ENCODE measurements at regions not wholly inside any gene's neighbourhood (a gene's known extent, or its start where the extent isn't known, plus 50 kb on each side); places are given as distances from the start of the nearest gene placed in this dataset.
A peak's percentile ranks its signal among the peaks of the same experiment; 100 is the strongest.

DNA sequence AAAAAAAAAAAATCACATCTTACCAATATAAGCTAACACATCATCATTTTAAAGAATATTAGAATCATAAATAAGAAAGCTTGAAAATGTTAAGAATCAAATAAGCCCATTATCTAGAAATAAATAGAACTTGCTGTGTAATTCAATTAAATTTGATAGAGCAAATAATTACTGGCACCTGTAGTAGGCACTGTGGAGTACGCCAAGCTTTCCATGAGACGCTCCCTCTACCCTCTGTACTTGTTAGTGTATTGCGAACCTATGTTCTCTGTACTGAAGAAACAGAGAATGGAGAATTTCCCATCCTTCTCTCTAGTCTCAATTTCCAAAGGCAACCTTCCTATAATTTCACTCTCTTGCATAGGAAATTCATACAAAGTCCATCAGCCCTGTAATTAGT is 61.7 kb upstream of the HAND2 start:
- no peak overlapping the region for H3K4me3 Mint-ChIP-seq
- H3K4me1 Mint-ChIP-seq: no peaks in the 10 kb centered on the region
- Histone ChIP-seq H3F3A (ENCODE audit: low read depth) (no peaks in the 10 kb centered on the region), H3K79me2 (ENCODE audit: low read depth) (no peaks in the 10 kb centered on the region), H2AFZ (replicated peaks) (no peak overlapping the region), H3K4me2 (no peak overlapping the region), H3K4me1 (no peaks in the 10 kb centered on the region), H3K4me3 (no peak overlapping the region), H4K20me1 (ENCODE audit: low read depth) (no peaks in the 10 kb centered on the region), H3K9me3 (ENCODE audit: low read depth) (no peaks in the 10 kb centered on the region), H3K27ac (no peak overlapping the region), H3K36me3 (no peaks in the 10 kb centered on the region), H3K9ac (no peak overlapping the region), H3K27me3 (no peaks in the 10 kb centered on the region)
- H3K27me3 Mint-ChIP-seq (ENCODE audit: insufficient read depth, low read depth): no peaks in the 10 kb centered on the region
- H3K9me3 Mint-ChIP-seq: no peaks in the 10 kb centered on the region
- peak; percentile 20 for DNase-seq (ENCODE audit: low spot score)
- no peaks in the 10 kb centered on the region for H3K36me3 Mint-ChIP-seq
- no peak for TF ChIP-seq EZH2phosphoT487 (IDR thresholded peaks at IDR 0.05)
- TF ChIP-seq, protein P1, sequence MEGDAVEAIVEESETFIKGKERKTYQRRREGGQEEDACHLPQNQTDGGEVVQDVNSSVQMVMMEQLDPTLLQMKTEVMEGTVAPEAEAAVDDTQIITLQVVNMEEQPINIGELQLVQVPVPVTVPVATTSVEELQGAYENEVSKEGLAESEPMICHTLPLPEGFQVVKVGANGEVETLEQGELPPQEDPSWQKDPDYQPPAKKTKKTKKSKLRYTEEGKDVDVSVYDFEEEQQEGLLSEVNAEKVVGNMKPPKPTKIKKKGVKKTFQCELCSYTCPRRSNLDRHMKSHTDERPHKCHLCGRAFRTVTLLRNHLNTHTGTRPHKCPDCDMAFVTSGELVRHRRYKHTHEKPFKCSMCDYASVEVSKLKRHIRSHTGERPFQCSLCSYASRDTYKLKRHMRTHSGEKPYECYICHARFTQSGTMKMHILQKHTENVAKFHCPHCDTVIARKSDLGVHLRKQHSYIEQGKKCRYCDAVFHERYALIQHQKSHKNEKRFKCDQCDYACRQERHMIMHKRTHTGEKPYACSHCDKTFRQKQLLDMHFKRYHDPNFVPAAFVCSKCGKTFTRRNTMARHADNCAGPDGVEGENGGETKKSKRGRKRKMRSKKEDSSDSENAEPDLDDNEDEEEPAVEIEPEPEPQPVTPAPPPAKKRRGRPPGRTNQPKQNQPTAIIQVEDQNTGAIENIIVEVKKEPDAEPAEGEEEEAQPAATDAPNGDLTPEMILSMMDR (IDR thresholded peaks at IDR 0.05): peak; percentile 33
- no peak overlapping the region for H3K27ac Mint-ChIP-seq

DNA sequence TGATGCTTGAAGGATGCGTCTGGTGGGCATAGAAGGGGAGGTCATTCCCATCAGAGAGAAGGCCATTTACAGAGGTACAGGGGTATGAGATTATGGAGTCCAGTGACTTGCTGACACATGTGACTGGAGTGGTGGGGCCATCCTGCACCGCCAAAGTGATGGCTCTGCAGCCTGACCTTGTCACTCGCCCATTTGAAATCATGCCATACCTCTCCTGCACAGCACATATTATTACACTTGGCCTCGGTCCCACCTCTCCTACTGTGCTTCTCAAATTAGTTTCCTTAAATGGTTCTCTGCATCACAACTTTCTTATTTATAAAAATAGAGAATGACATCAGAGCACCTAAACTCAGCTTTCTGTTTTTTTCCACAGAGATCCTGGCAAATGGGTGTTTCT is 60.7 kb upstream of the HAND2 start:
- H3K9ac ChIP-seq: no peak overlapping the region
- no peak overlapping the region for H2AFZ ChIP-seq (replicated peaks)
- no peaks in the 10 kb centered on the region for H3K79me2 ChIP-seq (ENCODE audit: low read depth)
- no peaks in the 10 kb centered on the region for H4K20me1 ChIP-seq (ENCODE audit: low read depth)
- no peaks in the 10 kb centered on the region for H3K4me1 Mint-ChIP-seq
- TF ChIP-seq EZH2phosphoT487 (IDR thresholded peaks at IDR 0.05): no peak
- TF ChIP-seq, protein P1 (IDR thresholded peaks at IDR 0.05): no peak
- TF ChIP-seq EZH2 (IDR thresholded peaks at IDR 0.05): no peak
- H3F3A ChIP-seq (ENCODE audit: low read depth): no peaks in the 10 kb centered on the region
- H3K36me3 ChIP-seq: no peaks in the 10 kb centered on the region
- DNase-seq (ENCODE audit: low spot score): no peak
- no peak overlapping the region for H3K4me3 ChIP-seq
- H3K4me2 ChIP-seq: no peak overlapping the region
- H3K9me3 Mint-ChIP-seq: no peaks in the 10 kb centered on the region
- no peaks in the 10 kb centered on the region for H3K27me3 ChIP-seq
- no peak overlapping the region for H3K27ac ChIP-seq
- no peaks in the 10 kb centered on the region for H3K36me3 Mint-ChIP-seq
- H3K27ac Mint-ChIP-seq: no peak overlapping the region
- H3K4me1 ChIP-seq: no peaks in the 10 kb centered on the region
- H3K4me3 Mint-ChIP-seq: no peak overlapping the region
- no peaks in the 10 kb centered on the region for H3K27me3 Mint-ChIP-seq (ENCODE audit: insufficient read depth, low read depth)
- H3K9me3 ChIP-seq (ENCODE audit: low read depth): no peaks in the 10 kb centered on the region

DNA sequence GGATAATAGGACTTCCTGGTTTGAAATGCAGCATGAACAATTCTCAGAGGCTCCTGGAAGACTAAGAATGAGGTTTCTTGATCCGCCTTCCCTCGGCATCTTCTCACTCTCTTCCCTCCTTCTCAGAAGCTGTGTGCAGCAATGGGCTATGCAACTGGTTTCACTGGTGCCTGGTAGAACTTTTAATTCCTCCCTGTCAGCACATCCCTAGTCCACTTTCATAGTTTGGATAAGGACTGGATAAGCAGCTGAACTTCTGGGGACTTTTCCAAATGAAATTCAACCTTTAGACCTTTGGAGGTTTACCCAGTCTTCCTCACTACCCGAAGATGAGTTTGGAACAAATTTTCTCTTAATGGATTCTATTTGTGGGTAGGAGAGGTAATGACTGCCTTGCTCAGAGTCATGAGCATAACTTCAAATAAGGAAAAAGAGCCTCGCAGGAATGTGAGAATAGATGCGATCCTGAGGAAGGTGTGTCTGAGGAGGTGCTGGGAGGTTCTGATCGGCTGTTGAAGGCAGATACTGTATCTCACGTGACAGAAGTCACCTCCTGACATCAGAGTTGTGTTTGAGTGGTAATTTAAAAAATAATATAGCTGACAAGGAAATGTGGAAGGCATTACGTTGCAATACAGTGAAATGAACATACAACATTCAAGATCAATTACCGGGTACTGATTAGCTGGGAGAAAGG is 56.0 kb upstream of the HAND2 start:
- Mint-ChIP-seq H3K4me3 (no peak overlapping the region), H3K27me3 (ENCODE audit: insufficient read depth, low read depth) (no peaks in the 10 kb centered on the region), H3K4me1 (no peaks in the 10 kb centered on the region), H3K27ac (no peak overlapping the region), H3K36me3 (no peaks in the 10 kb centered on the region), H3K9me3 (no peaks in the 10 kb centered on the region)
- H3K9ac ChIP-seq: no peak overlapping the region
- H3F3A ChIP-seq (ENCODE audit: low read depth): no peaks in the 10 kb centered on the region
- no peaks in the 10 kb centered on the region for H3K27me3 ChIP-seq
- no peak overlapping the region for H3K27ac ChIP-seq
- no peaks in the 10 kb centered on the region for H3K79me2 ChIP-seq (ENCODE audit: low read depth)
- H2AFZ ChIP-seq (replicated peaks): no peak overlapping the region
- no peaks in the 10 kb centered on the region for H3K9me3 ChIP-seq (ENCODE audit: low read depth)
- no peak overlapping the region for H3K4me2 ChIP-seq
- H4K20me1 ChIP-seq (ENCODE audit: low read depth): no peaks in the 10 kb centered on the region
- H3K4me3 ChIP-seq: no peak overlapping the region
- H3K4me1 ChIP-seq: no peaks in the 10 kb centered on the region
- no peak for DNase-seq (ENCODE audit: low spot score)
- TF ChIP-seq EZH2 (IDR thresholded peaks at IDR 0.05) (no peak), EZH2phosphoT487 (IDR thresholded peaks at IDR 0.05) (no peak)
- TF ChIP-seq, protein P1 (IDR thresholded peaks at IDR 0.05): no peak
- no peaks in the 10 kb centered on the region for H3K36me3 ChIP-seq
